ENCODE measurements at regions not wholly inside any gene's neighbourhood (a gene's known extent, or its start where the extent isn't known, plus 50 kb on each side); places are given as distances from the start of the nearest gene placed in this dataset.

- TF ChIP-seq CTCF (IDR thresholded peaks at IDR 0.05; ENCODE audit: low read depth, low read length, poor library complexity, severe bottlenecking), result no peak
- no peak for TF ChIP-seq EZH2phosphoT487 (IDR thresholded peaks at IDR 0.05; ENCODE audit: borderline replicate concordance, low read length)
Measured at GRCh38 chr5:138629392-138629791, 54.2 kb upstream of the HSPA9 start.
